GM18861 (cell line): ENCODE measurements at regions not wholly inside any gene's neighbourhood (a gene's known extent, or its start where the extent isn't known, plus 50 kb on each side); places are given as distances from the start of the nearest gene placed in this dataset.

Experiments used
- ATAC-seq: cut with Tn5 transposase; IDR thresholded peaks from one replicate; pipeline ENCODE4 v1.9.1; 2021; ENCODE audit not compliant: unreplicated experiment

- ATAC-seq: no peak
Observed at GRCh38 chr5:39497322-39497721, 72.5 kb upstream of the DAB2 start.

- ATAC-seq: no peak
Observed at GRCh38 chr5:39495227-39495626, 70.4 kb upstream of the DAB2 start.

- no peak for ATAC-seq
Observed at GRCh38 chr5:39494534-39494933, 69.8 kb upstream of the DAB2 start.

- ATAC-seq: no peak
Observed at GRCh38 chr5:39494107-39494510, 69.3 kb upstream of the DAB2 start.

GRCh38 chr5:39491210-39491609 is 66.4 kb upstream of the DAB2 start:
- ATAC-seq: no peak

- no peak for ATAC-seq
Observed at GRCh38 chr5:39489263-39489662, 64.5 kb upstream of the DAB2 start.

- no peak for ATAC-seq
Observed at GRCh38 chr5:39486790-39487189, 62.0 kb upstream of the DAB2 start.

- no peak for ATAC-seq
Observed at GRCh38 chr5:39486361-39486760, 61.6 kb upstream of the DAB2 start.

GRCh38 chr5:39485079-39485478 is 60.3 kb upstream of the DAB2 start:
- no peak for ATAC-seq

- no peak for ATAC-seq
Observed at GRCh38 chr5:39484673-39485072, 59.9 kb upstream of the DAB2 start.

- no peak for ATAC-seq
Observed at GRCh38 chr5:39482098-39482497, 57.3 kb upstream of the DAB2 start.

- ATAC-seq: no peak
Observed at GRCh38 chr5:39479537-39479936, 54.8 kb upstream of the DAB2 start.

GRCh38 chr5:39478863-39479262 is 54.1 kb upstream of the DAB2 start:
- ATAC-seq: no peak

- ATAC-seq: no peak
Observed at GRCh38 chr5:39476843-39477220, 52.1 kb upstream of the DAB2 start.

- no peak for ATAC-seq
Observed at GRCh38 chr5:39475881-39476842, 51.4 kb upstream of the DAB2 start.

GRCh38 chr5:39475159-39475571 is 50.4 kb upstream of the DAB2 start:
- ATAC-seq: no peak
